ENCODE measurements at regions not wholly inside any gene's neighbourhood (a gene's known extent, or its start where the extent isn't known, plus 50 kb on each side); places are given as distances from the start of the nearest gene placed in this dataset.

GRCh38 chr1:68365709-68366382 is 83.9 kb downstream of the RPE65 start:
- WGBS, 4 donors: 89 to 92% (median 91%) methylated on average over 1 of the region's 1 CpG
- ATAC-seq: no peak
- DNase-seq: no peak
- no peaks in the 10 kb centered on the region for H3K9me3 ChIP-seq
- intact Hi-C loops (cut with DNase I): no loop called here
- H3K4me3 ChIP-seq: no peak overlapping the region
- H3K27ac ChIP-seq: no peak overlapping the region
- no peak for TF ChIP-seq CTCF (IDR thresholded peaks at IDR 0.05)
- no peak for TF ChIP-seq POLR2A (IDR thresholded peaks at IDR 0.05)
- no peaks in the 10 kb centered on the region for H3K36me3 ChIP-seq
- no peaks in the 10 kb centered on the region for H3K4me1 ChIP-seq
- no peaks in the 10 kb centered on the region for H3K27me3 ChIP-seq

GRCh38 chr1:68363339-68363738 is 86.4 kb downstream of the RPE65 start:
- intact Hi-C loops (cut with DNase I): no loop called here
- TF ChIP-seq POLR2A (IDR thresholded peaks at IDR 0.05) (no peak), CTCF (IDR thresholded peaks at IDR 0.05) (no peak)
- Histone ChIP-seq H3K27ac (no peak overlapping the region), H3K4me3 (no peak overlapping the region), H3K36me3 (no peaks in the 10 kb centered on the region), H3K9me3 (no peaks in the 10 kb centered on the region), H3K4me1 (peaks cover 0 to 11% (median 2%) of the 10 kb centered on the region in 12 donors), H3K27me3 (no peaks in the 10 kb centered on the region)
- DNase-seq: no peak
- ATAC-seq: no peak

- no peaks in the 10 kb centered on the region for H3K9me3 ChIP-seq
- TF ChIP-seq POLR2A (IDR thresholded peaks at IDR 0.05) (no peak), CTCF (IDR thresholded peaks at IDR 0.05) (no peak)
- ATAC-seq (no peak), DNase-seq (no peak)
- WGBS, 4 donors: 72 to 82% (median 80%) methylated on average over 3 of the region's 3 CpGs
- H3K27me3 ChIP-seq: no peaks in the 10 kb centered on the region
- intact Hi-C loops (cut with DNase I): no loop called here
- peaks cover 0 to 18% (median 8%) of the 10 kb centered on the region in 12 donors for H3K4me1 ChIP-seq
- H3K27ac ChIP-seq: no peak overlapping the region
- H3K36me3 ChIP-seq: no peaks in the 10 kb centered on the region
- no peak overlapping the region for H3K4me3 ChIP-seq
Observed at GRCh38 chr1:68361346-68361910, 88.3 kb downstream of the RPE65 start.

GRCh38 chr1:68359045-68359444 is 90.7 kb downstream of the RPE65 start:
- peak overlapping the region in 4 of 12 donors; percentile 1 to 45 (median 36) for H3K27ac ChIP-seq
- no peak for DNase-seq

More at GRCh38 chr1:68359045-68359444, 90.7 kb downstream of the RPE65 start:
- Histone ChIP-seq H3K36me3 (no peaks in the 10 kb centered on the region), H3K4me3 (no peak overlapping the region), H3K4me1 (peaks cover 0 to 18% (median 8%) of the 10 kb centered on the region in 12 donors), H3K9me3 (no peaks in the 10 kb centered on the region), H3K27me3 (no peaks in the 10 kb centered on the region)
- WGBS, 4 donors: 38 to 70% (median 56%) methylated on average over 2 of the region's 2 CpGs
- TF ChIP-seq CTCF (IDR thresholded peaks at IDR 0.05): no peak
- no peak for TF ChIP-seq POLR2A (IDR thresholded peaks at IDR 0.05)
- intact Hi-C loops (cut with DNase I): loop anchor here in 1 of 10 donors (10.0 kb wide), 1 partner anchor 584 kb away; no protein-coding TSS in a partner anchor
- no peak for ATAC-seq
